GM10266 (cell line): ENCODE measurements at regions not wholly inside any gene's neighbourhood (a gene's known extent, or its start where the extent isn't known, plus 50 kb on each side); places are given as distances from the start of the nearest gene placed in this dataset.

ENCODE experiments used
- DNase-seq: peaks from one replicate; pipeline ENCODE4 v3.0.0; 2012; ENCODE audit errors: extremely low spot score
- TF ChIP-seq, protein P1 (sequence below): IDR thresholded peaks from 2 replicates; pipeline ENCODE4 v1.5.1; 2012; ENCODE audit warnings: mild to moderate bottlenecking, low read depth; ENCODE audit not compliant: control insufficient read depth, insufficient read depth; ENCODE audit errors: missing control alignments

DNA sequence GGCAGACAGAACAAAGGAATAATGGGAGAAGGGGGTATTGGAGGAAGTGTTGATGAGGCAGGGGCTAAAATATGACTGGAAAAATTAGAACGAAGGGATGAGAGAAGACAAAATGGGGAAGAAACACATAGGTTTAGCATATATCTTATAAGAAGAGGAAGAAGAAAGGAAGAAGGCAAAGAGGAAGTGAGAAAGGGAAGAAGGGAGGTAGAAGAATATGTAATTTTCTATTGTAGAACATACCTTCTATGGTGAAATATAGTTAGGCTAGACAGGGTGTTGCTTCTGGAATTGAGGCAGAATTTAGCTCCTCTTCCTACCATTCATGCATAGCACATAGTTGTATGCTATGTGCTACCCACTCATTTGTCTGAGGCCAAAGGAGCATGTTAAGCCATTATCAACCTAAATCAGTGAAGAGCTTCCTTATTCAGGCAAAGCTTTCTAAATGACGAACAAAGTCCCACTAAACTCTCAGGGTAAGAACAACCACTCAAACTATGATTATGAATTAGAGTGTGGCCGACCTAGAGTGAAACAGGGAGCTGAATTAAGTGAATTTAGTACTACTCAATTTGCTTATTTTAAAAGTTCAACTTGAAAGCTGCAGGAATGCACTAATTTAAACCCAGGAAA, 180.9 kb upstream of the GALNT5 start:
- TF ChIP-seq, protein P1, sequence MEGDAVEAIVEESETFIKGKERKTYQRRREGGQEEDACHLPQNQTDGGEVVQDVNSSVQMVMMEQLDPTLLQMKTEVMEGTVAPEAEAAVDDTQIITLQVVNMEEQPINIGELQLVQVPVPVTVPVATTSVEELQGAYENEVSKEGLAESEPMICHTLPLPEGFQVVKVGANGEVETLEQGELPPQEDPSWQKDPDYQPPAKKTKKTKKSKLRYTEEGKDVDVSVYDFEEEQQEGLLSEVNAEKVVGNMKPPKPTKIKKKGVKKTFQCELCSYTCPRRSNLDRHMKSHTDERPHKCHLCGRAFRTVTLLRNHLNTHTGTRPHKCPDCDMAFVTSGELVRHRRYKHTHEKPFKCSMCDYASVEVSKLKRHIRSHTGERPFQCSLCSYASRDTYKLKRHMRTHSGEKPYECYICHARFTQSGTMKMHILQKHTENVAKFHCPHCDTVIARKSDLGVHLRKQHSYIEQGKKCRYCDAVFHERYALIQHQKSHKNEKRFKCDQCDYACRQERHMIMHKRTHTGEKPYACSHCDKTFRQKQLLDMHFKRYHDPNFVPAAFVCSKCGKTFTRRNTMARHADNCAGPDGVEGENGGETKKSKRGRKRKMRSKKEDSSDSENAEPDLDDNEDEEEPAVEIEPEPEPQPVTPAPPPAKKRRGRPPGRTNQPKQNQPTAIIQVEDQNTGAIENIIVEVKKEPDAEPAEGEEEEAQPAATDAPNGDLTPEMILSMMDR: no peak
- DNase-seq: no peak

DNA sequence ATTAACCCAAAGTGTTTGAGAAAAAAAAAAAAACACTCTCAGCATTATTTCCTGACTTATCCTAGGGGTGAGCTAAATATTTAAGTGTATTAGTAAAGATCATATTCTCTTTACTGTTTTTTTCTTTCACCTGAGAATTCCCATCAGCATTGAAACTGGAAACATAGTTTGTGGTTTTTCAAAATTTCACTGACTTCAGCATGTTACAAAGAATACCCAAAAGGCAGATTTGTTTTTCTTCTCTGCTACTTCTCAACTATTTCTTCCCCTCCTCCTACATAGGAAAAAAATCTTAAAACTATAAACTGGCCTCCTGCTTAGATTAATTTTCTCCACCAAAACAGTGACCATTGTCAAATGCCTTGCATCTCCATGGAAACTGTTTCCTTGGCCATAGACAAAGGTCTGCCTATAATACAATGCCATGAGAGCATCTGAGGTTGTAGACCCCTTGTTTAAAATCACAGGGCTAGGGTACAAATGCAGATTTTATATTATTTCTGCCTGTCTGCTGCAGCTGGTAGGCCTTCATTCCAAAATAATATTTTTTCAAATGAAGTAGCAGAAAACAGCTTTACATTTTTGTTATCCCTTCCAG, 179.7 kb upstream of the GALNT5 start:
- TF ChIP-seq, protein P1: no peak
- no peak for DNase-seq

DNA sequence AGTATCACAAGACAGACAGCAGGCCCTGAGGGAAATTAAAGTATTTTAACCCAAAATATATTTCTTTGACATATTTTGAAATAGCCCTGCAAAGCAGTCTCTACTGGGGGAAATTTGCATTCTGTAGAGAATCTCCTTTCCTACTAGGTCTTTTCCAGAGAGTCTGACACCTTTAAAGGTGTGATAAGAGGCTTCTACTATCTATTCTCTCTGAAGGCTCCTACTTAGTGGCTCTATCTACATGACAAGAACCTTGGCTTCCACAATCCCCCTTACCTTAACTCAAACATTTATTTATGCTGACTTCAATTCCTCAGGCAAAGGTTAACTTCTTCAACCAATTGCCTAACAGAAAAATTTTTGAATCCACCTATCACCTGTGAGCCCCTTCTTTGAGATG, 174.6 kb upstream of the GALNT5 start:
- TF ChIP-seq, protein P1: no peak
- no peak for DNase-seq

DNA sequence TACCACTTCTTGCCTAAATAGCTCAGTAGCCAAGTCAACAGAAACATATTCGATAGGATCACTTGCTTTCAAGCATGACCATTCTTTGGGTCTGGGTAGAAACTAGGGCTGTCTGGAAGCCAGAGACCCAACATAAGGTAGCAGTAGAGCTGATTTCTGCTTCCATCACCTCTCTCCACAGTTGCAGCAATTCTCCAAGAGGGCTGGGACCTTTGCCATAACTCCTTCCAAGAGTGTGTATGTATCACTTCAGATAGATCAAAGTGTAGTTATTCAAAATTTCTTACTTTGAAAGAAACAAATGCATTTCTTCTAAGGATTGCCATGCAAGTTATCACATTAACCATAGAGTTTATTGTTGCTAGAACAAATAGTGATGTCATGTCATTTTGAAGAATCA, 172.0 kb upstream of the GALNT5 start:
- TF ChIP-seq, protein P1: no peak
- DNase-seq: no peak

DNA sequence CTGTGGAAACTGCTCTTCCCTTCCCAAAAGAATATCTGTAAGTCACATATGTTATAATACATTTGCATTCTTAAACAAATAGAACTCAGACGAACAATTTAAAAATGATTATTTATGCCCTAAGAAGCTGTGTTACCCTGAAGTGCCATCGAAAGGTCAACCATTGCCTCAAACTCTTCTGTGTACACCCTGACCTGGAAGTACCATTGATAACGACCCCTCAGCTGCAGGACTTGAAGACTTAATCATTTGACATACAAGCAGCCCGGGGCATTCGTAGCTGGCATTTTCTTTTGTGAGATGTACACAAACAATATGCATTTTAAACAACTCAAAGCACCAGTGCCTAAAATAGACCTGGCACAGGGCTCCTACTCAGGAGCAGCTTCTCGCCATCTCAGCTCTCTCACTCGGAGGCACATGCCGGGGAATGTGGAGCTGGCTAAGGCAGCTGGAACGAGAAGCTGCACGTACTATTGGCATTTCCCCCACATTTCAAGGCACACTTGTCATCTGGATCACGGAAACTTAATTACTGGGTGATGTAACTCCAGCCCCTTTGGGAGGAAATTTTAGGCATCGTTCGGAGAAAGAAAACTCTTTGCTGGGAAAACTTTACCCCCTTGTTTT, 170.0 kb upstream of the GALNT5 start:
- TF ChIP-seq, protein P1: no peak
- no peak for DNase-seq

DNA sequence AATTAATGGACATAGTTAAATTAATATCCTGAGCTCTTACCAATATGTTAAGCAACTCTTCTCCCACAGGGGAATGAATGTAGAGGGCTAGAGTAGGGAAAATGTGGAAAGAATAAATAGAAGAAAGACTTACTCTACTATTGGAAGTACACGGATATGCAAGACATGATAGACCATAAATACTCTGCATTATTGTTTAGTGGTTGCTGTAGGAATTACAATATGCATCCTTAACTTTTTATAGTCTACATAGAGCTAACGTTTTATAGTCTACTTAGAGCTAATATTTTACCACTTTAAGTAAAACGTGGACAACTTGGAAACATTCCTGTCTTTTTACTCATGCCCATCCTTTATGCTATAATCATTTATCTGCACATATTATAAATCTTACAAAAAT, 163.8 kb upstream of the GALNT5 start:
- TF ChIP-seq, protein P1: no peak
- no peak for DNase-seq

DNA sequence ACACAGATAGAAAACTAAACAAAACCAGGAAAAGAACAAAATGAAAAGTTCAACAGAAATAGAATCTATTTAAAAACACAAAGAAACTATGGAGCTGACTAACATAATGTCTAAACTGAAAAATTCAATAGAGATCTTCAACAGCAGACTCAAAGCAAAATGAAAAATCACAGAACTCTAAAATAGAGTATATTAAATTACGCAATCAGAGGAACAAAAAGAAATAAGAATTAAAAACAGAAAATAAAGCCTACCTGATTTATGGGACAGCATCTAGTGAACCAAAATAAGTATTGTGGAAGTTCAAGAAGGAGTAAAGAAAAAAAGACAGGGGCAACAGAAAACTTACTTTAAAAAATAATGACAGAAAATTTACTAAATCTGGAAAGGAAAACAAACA, 152.1 kb upstream of the GALNT5 start:
- no peak for DNase-seq
- TF ChIP-seq, protein P1: no peak
